GM13977 (cell line): ENCODE measurements at regions not wholly inside any gene's neighbourhood (a gene's known extent, or its start where the extent isn't known, plus 50 kb on each side); places are given as distances from the start of the nearest gene placed in this dataset.
"Not testable (repeated sequence)": the region's sequence is repeated elsewhere in the genome, so short reads cannot be mapped to it uniquely, and the experiment has no call there.

Experiments used
- DNase-seq: peaks from one replicate; pipeline ENCODE4 v3.0.0; 2012; ENCODE audit warnings: low spot score
- in situ Hi-C: fragments of 300-500 bp; cut with MboI; formaldehyde crosslinking; loops from one replicate; pipeline ENCODE4 v1.12.0; 2022; ENCODE audit warnings: low sequenced_read_pairs, low pct_unique_long_range_greater_than_20kb, mixed read lengths, inconsistent platforms; ENCODE audit not compliant: unreplicated experiment
- TF ChIP-seq, protein P1 (sequence below): IDR thresholded peaks from 2 replicates; pipeline ENCODE4 v1.5.1; 2012; ENCODE audit warnings: mild to moderate bottlenecking, control low read depth; ENCODE audit not compliant: insufficient read depth; ENCODE audit errors: extremely low read depth, missing control alignments

DNA sequence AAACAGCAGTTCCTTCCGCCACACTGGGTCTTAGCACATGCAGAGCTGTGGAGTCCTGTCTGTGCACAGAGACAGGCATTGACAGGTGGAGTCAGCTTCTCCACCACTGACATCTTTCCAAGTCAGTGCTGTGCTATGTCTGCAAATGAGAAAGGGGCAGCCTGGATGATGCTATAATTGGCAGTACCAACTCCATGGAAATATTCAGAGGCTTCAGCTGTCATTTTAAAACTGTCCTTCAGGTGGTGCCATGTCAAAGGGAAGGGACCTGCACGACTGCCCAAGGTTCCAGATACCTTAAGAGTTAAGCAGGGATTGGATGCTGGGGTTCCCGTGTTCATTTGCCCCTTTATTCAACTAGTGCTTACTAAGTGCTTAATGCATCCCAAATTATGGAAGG lies 258.0 kb upstream of the PRKCQ start:
- no peak for DNase-seq
- TF ChIP-seq, protein P1, sequence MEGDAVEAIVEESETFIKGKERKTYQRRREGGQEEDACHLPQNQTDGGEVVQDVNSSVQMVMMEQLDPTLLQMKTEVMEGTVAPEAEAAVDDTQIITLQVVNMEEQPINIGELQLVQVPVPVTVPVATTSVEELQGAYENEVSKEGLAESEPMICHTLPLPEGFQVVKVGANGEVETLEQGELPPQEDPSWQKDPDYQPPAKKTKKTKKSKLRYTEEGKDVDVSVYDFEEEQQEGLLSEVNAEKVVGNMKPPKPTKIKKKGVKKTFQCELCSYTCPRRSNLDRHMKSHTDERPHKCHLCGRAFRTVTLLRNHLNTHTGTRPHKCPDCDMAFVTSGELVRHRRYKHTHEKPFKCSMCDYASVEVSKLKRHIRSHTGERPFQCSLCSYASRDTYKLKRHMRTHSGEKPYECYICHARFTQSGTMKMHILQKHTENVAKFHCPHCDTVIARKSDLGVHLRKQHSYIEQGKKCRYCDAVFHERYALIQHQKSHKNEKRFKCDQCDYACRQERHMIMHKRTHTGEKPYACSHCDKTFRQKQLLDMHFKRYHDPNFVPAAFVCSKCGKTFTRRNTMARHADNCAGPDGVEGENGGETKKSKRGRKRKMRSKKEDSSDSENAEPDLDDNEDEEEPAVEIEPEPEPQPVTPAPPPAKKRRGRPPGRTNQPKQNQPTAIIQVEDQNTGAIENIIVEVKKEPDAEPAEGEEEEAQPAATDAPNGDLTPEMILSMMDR = peak; percentile 36
- in situ Hi-C loops = no loop called here

DNA sequence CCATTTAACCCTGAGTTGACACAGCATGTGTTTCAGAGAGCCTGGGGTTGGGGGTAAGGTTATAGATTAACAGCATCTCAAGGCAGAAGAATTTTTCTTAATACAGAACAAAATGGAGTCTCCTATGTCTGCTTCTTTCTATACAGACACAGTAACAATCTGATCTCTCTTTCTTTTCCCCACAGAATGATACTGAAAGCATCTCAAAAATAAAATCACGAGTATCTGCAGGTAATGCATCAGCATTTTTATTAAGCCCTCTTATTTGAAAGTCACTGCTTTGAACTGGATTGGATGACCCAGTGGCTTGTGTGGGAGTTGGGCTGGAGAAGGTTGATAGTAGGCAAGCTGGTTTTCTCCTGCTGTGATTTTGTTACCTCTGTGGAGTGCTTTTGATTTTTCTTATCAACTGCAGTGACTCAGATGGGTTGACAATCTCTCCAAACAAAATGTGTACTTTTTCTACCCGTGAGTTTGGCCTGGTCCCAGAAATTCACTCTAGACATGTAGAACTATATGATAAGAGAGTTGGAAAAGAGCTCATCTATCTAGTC lies 253.5 kb upstream of the PRKCQ start:
- TF ChIP-seq, protein P1 = no peak
- in situ Hi-C loops = no loop called here

DNA sequence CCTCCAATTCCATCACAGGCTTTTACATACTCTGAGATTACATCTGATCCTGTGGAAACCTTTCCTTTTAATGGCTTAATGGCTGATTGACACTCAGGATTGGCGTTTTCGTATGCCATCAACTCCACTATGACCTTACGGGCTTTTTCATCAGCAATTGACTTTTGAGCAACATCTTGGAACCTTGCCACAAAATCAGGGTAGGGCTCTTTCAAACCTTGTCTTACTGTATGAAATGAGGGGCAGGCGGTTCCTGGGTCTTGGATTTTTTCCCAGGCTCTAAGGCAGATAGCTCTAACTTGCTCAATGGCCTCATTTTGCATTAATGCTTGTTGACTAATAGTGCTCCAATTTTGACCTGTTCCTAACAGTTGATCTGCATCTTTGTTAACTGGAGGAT lies 250.9 kb upstream of the PRKCQ start:
- in situ Hi-C loops, DNase-seq: not testable (repeated sequence)

More for the DNA sequence above, 253.5 kb upstream of the PRKCQ start:
- DNase-seq = no peak

DNA sequence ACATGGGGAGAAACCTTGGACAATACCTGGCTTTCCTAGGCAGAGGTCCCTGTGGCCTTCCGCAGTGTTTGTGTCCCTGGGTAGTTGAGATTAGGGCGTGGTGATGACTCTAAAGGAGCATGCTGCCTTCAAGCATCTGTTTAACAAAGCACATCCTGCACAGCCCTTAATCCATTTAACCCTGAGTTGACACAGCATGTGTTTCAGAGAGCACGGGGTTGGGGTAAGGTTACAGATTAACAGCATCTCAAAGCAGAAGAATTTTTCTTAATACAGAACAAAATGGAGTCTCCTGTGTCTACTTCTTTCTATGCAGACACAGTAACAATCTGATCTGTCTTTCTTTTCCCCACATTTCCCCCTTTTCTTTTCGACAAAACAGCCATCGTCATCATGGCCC lies 244.7 kb upstream of the PRKCQ start:
- in situ Hi-C loops, DNase-seq: not testable (repeated sequence)

DNA sequence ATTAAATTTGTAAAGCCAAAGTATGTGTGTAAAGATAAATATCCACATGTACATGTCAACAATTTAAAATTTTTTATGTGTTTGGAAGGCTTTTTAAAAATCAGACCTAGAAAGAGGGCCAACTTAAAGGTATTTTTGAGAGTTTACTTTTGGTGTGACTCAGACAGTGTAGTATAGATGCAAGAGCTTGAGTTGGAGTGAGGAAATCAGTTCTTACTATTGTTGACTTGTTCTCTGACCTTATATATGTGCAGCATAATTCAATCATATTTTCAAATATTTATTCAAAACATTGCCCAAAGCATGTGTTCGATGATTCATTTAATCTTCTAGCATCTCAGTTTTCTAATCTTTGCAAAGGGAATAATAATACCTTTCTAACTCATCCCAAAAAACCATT lies 243.7 kb upstream of the PRKCQ start:
- TF ChIP-seq, protein P1 = no peak
- in situ Hi-C loops = no loop called here
- DNase-seq = no peak

DNA sequence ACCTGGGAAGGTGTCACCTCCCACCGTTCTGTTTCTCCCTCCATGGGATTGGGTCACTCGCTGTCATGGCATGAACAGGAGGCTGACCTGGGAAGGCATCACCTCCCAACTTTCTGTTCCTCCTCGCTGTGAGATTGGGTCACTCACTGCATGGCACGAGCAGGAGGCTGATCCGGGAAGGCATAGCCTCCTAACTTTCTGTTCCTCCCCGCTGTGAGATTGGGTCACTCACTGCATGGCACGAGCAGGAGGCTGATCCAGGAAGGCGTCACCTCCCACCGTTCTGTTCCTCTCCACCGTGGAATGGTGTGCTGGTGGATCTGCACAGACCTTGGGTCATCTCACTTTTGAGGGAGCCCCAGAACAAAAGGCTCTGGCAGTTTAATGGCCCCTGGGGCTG lies 239.2 kb upstream of the PRKCQ start:
- in situ Hi-C loops = no loop called here
- TF ChIP-seq, protein P1 = no peak
- DNase-seq = no peak

DNA sequence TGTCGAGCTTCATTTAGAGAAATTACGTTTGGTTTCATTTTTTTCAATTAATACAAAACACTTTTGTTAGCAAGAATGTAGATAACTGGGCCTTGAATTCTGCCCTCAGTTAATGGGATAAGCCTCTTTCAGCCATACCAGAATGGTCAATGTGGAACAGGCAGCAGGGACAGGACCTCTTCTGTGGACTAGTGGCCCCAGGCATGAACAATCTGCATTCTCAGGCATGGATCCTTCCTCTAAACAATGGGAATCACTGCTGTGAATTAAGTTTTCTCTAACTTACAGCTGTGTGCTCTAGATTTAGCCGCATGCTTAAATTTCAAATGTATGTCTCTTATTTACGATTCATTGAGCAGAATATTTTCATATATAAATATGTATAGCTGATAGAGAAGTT lies 237.7 kb upstream of the PRKCQ start:
- in situ Hi-C loops = no loop called here
- TF ChIP-seq, protein P1 = no peak
- no peak for DNase-seq

DNA sequence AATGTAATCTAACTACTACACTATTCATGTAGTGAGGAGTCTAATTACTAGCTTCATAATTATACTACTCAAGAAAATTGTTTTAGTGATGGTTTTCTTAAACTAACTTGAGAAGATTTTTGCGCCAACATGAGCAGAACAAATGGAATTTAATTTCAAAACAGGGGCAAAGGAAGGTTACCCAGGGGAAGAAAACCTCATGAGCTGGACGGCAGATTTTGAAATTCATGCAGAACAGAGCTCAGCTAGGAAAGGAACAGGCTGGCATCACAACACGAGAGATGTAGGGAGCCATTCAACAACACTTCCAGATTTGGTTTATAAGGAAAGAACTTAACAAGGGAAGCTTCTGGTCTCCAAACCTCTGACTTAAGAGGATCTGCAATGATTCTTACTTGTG lies 235.3 kb upstream of the PRKCQ start:
- no peak for DNase-seq
- TF ChIP-seq, protein P1 = no peak
- in situ Hi-C loops = no loop called here
